Naive thymus-derived CD8-positive, alpha-beta T cell (primary cell): ENCODE measurements at regions not wholly inside any gene's neighbourhood (a gene's known extent, or its start where the extent isn't known, plus 50 kb on each side); places are given as distances from the start of the nearest gene placed in this dataset.

Experiments used
- ATAC-seq, 2 donors: fragments of 150-1000 bp; cut with Tn5 transposase in 1 of 2; sonication (Bioruptor Pico), chemical (Tn5 transposase) in 1 of 2; 1 replicate in 1 of 2; 2 replicates in 1 of 2; pipeline ENCODE4 v1.10.0; 2021; ENCODE audit warnings: mild to moderate bottlenecking in 2 of 2, moderate library complexity in 2 of 2
- POLR2A ChIA-PET: fragments of 350-600 bp; sonication (Branson Sonifier 250); formaldehyde crosslinking; loops from one replicate; lab custom pipeline; 2021; ENCODE audit warnings: antibody characterized with exemption; lab: Charles Lee
- DNase-seq, 10 donors: peaks; one replicate each; pipeline versions ENCODE4 v3.0.0 to v3.0.0-alpha.2; 2020 to 2022
- H3K27ac Mint-ChIP-seq, 10 donors: one replicate each; pipeline ENCODE4 v1.8.0; 2020 to 2022; ENCODE audit warnings: mild to moderate bottlenecking in 10 of 10, mixed read lengths in 10 of 10, moderate library complexity in 4 of 10, inconsistent platforms in 1 of 10
- H3K27me3 Mint-ChIP-seq, 5 donors: one replicate each; pipeline ENCODE4 v1.8.0; 2021 to 2022; ENCODE audit warnings: mixed read lengths in 5 of 5
- H3K36me3 Mint-ChIP-seq, 3 donors: one replicate each; pipeline ENCODE4 v1.8.0; 2020 to 2022; ENCODE audit warnings: mixed read lengths in 3 of 3, mild to moderate bottlenecking in 2 of 3, inconsistent platforms in 1 of 3
- H3K4me1 Mint-ChIP-seq, 4 donors: one replicate each; pipeline ENCODE4 v1.8.0; 2021 to 2022; ENCODE audit warnings: mixed read lengths in 4 of 4
- H3K4me3 Mint-ChIP-seq, 10 donors: one replicate each; pipeline ENCODE4 v1.8.0; 2020 to 2022; ENCODE audit warnings: mild to moderate bottlenecking in 10 of 10, mixed read lengths in 10 of 10, moderate library complexity in 6 of 10, inconsistent platforms in 1 of 10
- H3K9me3 Mint-ChIP-seq, 9 donors: one replicate each; pipeline ENCODE4 v1.8.0; 2020 to 2022; ENCODE audit warnings: mixed read lengths in 9 of 9, mild to moderate bottlenecking in 3 of 9, inconsistent platforms in 1 of 9, moderate library complexity in 1 of 9

DNA sequence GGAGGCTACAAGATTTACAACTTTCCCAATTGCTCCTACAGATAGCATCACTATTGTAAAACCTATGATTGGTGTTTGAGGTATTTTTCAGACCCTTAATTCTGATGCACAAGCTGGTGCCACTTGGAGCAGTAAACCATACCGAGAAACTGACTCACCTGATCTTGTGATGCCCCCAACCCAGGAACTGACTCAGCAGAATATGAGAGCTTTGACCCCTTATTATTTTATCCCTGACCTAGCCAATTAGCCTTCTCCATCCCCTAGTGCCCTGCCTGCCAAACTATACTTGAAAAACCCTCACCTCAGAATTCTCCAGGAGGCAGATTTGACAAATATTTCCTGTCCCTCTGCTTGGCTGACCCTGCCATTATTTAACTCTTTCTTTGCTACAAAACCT, 585.9 kb upstream of the GHITM start:
- Mint-ChIP-seq H3K4me3 (no peak overlapping the region), H3K36me3 (no peaks in the 10 kb centered on the region), H3K9me3 (peaks cover 0 to 18% (median 10%) of the 10 kb centered on the region in 9 donors), H3K27ac (no peak overlapping the region), H3K27me3 (no peaks in the 10 kb centered on the region), H3K4me1 (no peaks in the 10 kb centered on the region)
- ATAC-seq (no peak), DNase-seq (no peak)
- POLR2A ChIA-PET: no interaction called here

- no peaks in the 10 kb centered on the region for H3K36me3 Mint-ChIP-seq
- no peaks in the 10 kb centered on the region for H3K27me3 Mint-ChIP-seq
- H3K4me3 Mint-ChIP-seq: no peak overlapping the region
- H3K9me3 Mint-ChIP-seq: peaks cover 0 to 23% (median 10%) of the 10 kb centered on the region in 9 donors
- ATAC-seq (no peak), DNase-seq (no peak)
- no peak overlapping the region for H3K27ac Mint-ChIP-seq
- POLR2A ChIA-PET: no interaction called here
- H3K4me1 Mint-ChIP-seq: no peaks in the 10 kb centered on the region
These were observed 584.0 kb upstream of the GHITM start for GRCh38 chr10:83555264-83555663.

- H3K27ac Mint-ChIP-seq: no peak overlapping the region
- DNase-seq (no peak), ATAC-seq (no peak)
- H3K36me3 Mint-ChIP-seq: no peaks in the 10 kb centered on the region
- H3K9me3 Mint-ChIP-seq: peaks cover 0 to 24% (median 5%) of the 10 kb centered on the region in 9 donors
- no peaks in the 10 kb centered on the region for H3K4me1 Mint-ChIP-seq
- POLR2A ChIA-PET: no interaction called here
- H3K27me3 Mint-ChIP-seq: no peaks in the 10 kb centered on the region
- no peak overlapping the region for H3K4me3 Mint-ChIP-seq
These were observed 576.9 kb upstream of the GHITM start for GRCh38 chr10:83562381-83562780.

- ATAC-seq (no peak), DNase-seq (no peak)
- Mint-ChIP-seq H3K27me3 (no peaks in the 10 kb centered on the region), H3K36me3 (no peaks in the 10 kb centered on the region), H3K27ac (no peak overlapping the region), H3K4me3 (no peak overlapping the region), H3K9me3 (peaks cover 0 to 21% (median 4%) of the 10 kb centered on the region in 9 donors), H3K4me1 (no peaks in the 10 kb centered on the region)
- POLR2A ChIA-PET: no interaction called here
These were observed 574.3 kb upstream of the GHITM start for GRCh38 chr10:83564889-83565588.

- H3K4me3 Mint-ChIP-seq: no peak overlapping the region
- no peak overlapping the region for H3K27ac Mint-ChIP-seq
- no peaks in the 10 kb centered on the region for H3K4me1 Mint-ChIP-seq
- H3K27me3 Mint-ChIP-seq: no peaks in the 10 kb centered on the region
- no peaks in the 10 kb centered on the region for H3K36me3 Mint-ChIP-seq
- ATAC-seq (no peak), DNase-seq (no peak)
- peaks cover 0 to 25% (median under 1%) of the 10 kb centered on the region in 9 donors for H3K9me3 Mint-ChIP-seq
- POLR2A ChIA-PET: no interaction called here
These were observed 567.3 kb upstream of the GHITM start for GRCh38 chr10:83572036-83572435.

DNA sequence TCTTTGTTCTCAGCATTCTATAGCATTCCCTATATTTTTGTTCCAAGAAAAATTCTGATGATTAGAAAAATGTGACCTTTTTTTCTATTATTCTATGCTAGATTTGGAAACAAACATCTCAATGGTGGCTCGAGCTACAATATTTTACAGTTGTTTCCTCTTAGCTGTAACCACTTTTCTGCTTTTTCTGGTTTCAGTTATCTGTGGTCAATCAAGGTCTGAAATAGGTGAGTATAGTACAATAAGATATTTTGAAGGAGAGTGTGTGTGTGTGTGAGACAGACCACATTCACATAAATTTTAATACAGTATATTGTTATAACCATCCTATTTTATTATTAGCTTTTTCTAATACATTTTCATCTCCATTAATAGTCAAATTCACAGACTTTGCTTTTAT, 564.5 kb upstream of the GHITM start:
- Mint-ChIP-seq H3K9me3 (peaks cover 0 to 38% (median 8%) of the 10 kb centered on the region in 9 donors), H3K27me3 (no peaks in the 10 kb centered on the region), H3K4me1 (no peaks in the 10 kb centered on the region), H3K27ac (no peak overlapping the region), H3K4me3 (no peak overlapping the region), H3K36me3 (no peaks in the 10 kb centered on the region)
- DNase-seq (no peak), ATAC-seq (no peak)
- POLR2A ChIA-PET: no interaction called here

- Mint-ChIP-seq H3K9me3 (peaks cover 2 to 23% (median 7%) of the 10 kb centered on the region in 9 donors), H3K27me3 (no peaks in the 10 kb centered on the region), H3K4me1 (no peaks in the 10 kb centered on the region), H3K4me3 (no peak overlapping the region), H3K36me3 (no peaks in the 10 kb centered on the region), H3K27ac (no peak overlapping the region)
- ATAC-seq: no peak
- POLR2A ChIA-PET: no interaction called here
- DNase-seq: no peak
These were observed 561.9 kb upstream of the GHITM start for GRCh38 chr10:83577421-83577820.

DNA sequence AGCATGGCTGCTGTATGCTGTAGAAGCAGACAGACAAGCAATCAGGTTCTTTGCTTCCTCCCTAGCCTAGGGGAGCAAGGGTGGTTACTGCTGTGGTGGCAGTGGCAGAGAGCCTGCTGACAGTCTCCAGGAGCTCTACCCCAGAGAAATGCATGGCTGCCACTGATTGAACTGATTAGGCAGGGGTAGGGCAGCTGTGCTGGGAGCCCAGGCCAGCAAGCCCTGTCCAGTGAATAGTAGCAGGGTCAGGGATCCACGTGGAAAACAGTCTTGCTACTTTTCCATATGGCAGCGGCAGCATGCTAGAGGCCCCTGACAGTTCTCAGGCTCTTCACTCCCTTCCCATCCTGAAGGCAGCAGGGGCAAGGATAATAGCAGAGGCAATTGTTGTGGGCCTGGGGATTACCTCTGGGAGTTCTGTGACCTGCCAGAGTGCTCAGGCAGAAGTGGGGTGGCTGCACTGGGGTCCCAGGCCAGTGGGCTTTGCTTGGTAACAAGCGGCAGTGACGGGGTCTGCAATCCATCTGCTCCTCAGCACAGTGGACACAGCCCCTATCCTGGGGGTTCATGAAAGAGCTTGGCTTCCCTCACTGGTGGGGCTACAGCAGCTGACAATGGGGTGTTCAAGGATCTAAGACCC, 558.8 kb upstream of the GHITM start:
- Mint-ChIP-seq H3K27ac (no peak overlapping the region), H3K36me3 (no peaks in the 10 kb centered on the region), H3K9me3 (peaks cover 0 to 14% (median 9%) of the 10 kb centered on the region in 9 donors), H3K4me3 (no peak overlapping the region), H3K27me3 (no peaks in the 10 kb centered on the region), H3K4me1 (no peaks in the 10 kb centered on the region)
- ATAC-seq (no peak), DNase-seq (no peak)
- POLR2A ChIA-PET: no interaction called here

- Mint-ChIP-seq H3K27ac (no peak overlapping the region), H3K27me3 (no peaks in the 10 kb centered on the region), H3K4me3 (no peak overlapping the region), H3K36me3 (no peaks in the 10 kb centered on the region), H3K9me3 (peaks cover 0 to 13% (median 5%) of the 10 kb centered on the region in 9 donors), H3K4me1 (no peaks in the 10 kb centered on the region)
- POLR2A ChIA-PET: no interaction called here
- ATAC-seq (no peak), DNase-seq (no peak)
These were observed 556.8 kb upstream of the GHITM start for GRCh38 chr10:83582407-83583095.

GRCh38 chr10:83585686-83586085, 553.6 kb upstream of the GHITM start:
- no peak for ATAC-seq
- POLR2A ChIA-PET: no interaction called here
- H3K27ac Mint-ChIP-seq: no peak overlapping the region
- no peak overlapping the region for H3K4me3 Mint-ChIP-seq
- no peaks in the 10 kb centered on the region for H3K27me3 Mint-ChIP-seq
- no peaks in the 10 kb centered on the region for H3K36me3 Mint-ChIP-seq
- no peak for DNase-seq
- H3K9me3 Mint-ChIP-seq: peaks cover 0 to 9% (median 0%) of the 10 kb centered on the region in 9 donors
- H3K4me1 Mint-ChIP-seq: no peaks in the 10 kb centered on the region

DNA sequence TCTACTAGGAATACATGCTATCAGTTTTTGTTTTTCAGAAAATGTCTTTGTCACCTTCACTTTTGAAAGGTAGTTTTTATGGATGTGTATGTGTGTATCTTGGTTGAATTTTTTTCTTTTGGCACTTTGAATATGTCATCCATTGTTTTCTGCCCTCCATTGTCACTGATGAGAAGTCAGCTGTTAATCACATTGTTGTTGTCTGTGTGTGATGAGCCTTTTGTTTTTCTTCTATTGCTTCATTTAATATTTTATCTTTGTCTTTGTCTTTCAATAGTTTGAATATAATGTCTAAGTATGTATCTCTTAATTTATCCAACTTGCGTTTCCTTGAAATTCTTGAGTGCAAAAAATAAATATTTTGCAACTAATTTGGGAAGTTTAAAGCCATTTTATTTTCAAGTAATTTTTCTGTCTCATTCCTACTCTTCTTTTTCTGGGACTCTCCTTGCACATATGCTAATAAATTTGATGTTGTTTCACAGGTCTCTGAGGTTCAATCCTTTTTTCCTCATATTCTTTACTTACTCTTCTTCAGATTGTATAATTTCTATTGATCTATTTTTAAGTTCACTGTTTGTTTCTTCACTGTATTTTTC, 546.9 kb upstream of the GHITM start:
- Mint-ChIP-seq H3K4me1 (no peaks in the 10 kb centered on the region), H3K27ac (no peak overlapping the region), H3K9me3 (peaks cover 0 to 33% (median 17%) of the 10 kb centered on the region in 9 donors), H3K36me3 (peaks cover 0 to 16% (median 6%) of the 10 kb centered on the region in 3 donors), H3K27me3 (peaks cover 0 to 1% (median 0%) of the 10 kb centered on the region in 5 donors), H3K4me3 (no peak overlapping the region)
- ATAC-seq (no peak), DNase-seq (no peak)
- POLR2A ChIA-PET: no interaction called here

- ATAC-seq (no peak), DNase-seq (no peak)
- H3K4me3 Mint-ChIP-seq: no peak overlapping the region
- POLR2A ChIA-PET: no interaction called here
- no peaks in the 10 kb centered on the region for H3K36me3 Mint-ChIP-seq
- peaks cover 0 to 23% (median 11%) of the 10 kb centered on the region in 9 donors for H3K9me3 Mint-ChIP-seq
- H3K4me1 Mint-ChIP-seq: no peaks in the 10 kb centered on the region
- peaks cover 0 to 1% (median 0%) of the 10 kb centered on the region in 5 donors for H3K27me3 Mint-ChIP-seq
- H3K27ac Mint-ChIP-seq: no peak overlapping the region
These were observed 535.6 kb upstream of the GHITM start for GRCh38 chr10:83603708-83604107.
